ENCODE measurements at regions not wholly inside any gene's neighbourhood (a gene's known extent, or its start where the extent isn't known, plus 50 kb on each side); places are given as distances from the start of the nearest gene placed in this dataset.
"Not testable (repeated sequence)": the region's sequence is repeated elsewhere in the genome, so short reads cannot be mapped to it uniquely, and the experiment has no call there.

DNA sequence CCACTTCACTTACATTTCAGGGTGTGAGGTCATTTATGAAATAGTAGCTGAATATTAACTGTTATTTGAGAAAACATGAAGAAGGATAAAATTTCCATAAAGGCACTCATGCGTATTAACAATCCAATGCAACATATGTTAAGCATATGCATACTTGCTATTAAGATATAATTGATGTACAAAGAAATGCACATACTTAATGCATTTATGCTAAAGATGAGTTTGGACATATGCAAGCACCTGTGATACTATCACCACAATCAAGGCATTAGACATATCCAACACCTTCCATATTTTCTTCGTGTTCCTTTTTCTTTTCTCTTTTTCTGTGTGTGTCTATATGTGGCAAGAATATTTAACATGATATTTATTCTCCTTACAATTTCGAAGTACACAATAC, 464.8 kb upstream of the BRINP3 start:
- Histone ChIP-seq H3K4me1 (ENCODE audit: control insufficient read depth in 1 of 2, low read depth in 2 of 2) (no peaks in the 10 kb centered on the region), H3K9me3 (no peaks in the 10 kb centered on the region), H3K36me3 (no peaks in the 10 kb centered on the region), H3K27me3 (replicated peaks; ENCODE audit: insufficient read depth) (no peaks in the 10 kb centered on the region), H3K27ac (no peak overlapping the region), H3K4me3 (no peak overlapping the region)
- no peak for ATAC-seq (ENCODE audit: insufficient number of reproducible peaks, low FRiP score, low read depth)
- TF ChIP-seq, protein P1, sequence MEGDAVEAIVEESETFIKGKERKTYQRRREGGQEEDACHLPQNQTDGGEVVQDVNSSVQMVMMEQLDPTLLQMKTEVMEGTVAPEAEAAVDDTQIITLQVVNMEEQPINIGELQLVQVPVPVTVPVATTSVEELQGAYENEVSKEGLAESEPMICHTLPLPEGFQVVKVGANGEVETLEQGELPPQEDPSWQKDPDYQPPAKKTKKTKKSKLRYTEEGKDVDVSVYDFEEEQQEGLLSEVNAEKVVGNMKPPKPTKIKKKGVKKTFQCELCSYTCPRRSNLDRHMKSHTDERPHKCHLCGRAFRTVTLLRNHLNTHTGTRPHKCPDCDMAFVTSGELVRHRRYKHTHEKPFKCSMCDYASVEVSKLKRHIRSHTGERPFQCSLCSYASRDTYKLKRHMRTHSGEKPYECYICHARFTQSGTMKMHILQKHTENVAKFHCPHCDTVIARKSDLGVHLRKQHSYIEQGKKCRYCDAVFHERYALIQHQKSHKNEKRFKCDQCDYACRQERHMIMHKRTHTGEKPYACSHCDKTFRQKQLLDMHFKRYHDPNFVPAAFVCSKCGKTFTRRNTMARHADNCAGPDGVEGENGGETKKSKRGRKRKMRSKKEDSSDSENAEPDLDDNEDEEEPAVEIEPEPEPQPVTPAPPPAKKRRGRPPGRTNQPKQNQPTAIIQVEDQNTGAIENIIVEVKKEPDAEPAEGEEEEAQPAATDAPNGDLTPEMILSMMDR (IDR thresholded peaks at IDR 0.05), result no peak
- no peak for DNase-seq (ENCODE audit: low spot score)

DNA sequence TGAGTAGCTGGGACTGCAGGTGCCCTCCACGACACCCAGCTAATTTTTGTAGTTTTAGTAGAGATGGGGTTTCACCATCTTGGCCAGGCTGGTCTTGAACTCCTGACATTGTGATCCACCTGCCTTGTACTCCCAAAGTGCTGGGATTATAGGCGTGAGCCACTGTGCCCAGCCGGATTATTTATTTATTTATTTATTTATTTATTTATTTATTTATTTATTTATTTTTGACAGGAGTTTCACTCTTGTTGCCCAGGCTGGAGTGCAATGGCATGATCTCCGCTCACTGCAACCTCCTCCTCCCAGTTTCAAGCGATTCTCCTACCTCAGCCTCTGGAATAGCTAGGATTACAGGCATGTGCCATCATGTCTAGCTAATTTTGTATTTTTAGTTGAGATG, 466.1 kb upstream of the BRINP3 start:
- not testable (repeated sequence) for ATAC-seq (ENCODE audit: insufficient number of reproducible peaks, low FRiP score, low read depth); H3K27ac ChIP-seq

DNA sequence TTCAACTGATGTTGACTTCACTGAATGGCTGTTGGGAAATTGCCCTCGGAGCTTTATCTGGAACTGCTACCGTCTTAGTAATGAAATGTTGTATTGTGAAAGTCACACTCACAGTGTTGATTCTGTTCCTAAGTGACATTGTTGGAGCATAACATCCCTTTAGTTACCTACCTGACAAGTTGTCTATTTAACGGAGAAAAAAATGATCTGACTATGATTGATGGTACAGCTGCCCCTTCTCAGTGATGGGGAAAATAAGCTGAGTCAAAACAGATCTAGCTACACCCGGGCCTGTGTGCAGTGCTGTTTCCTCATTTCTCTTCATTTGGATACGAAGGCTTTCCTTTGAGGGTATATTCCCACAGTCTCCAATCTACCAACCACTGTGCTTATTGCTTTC, 472.3 kb upstream of the BRINP3 start:
- TF ChIP-seq, protein P1 (IDR thresholded peaks at IDR 0.05), result no peak
- Histone ChIP-seq H3K36me3 (no peaks in the 10 kb centered on the region), H3K4me3 (no peak overlapping the region), H3K27me3 (replicated peaks; ENCODE audit: insufficient read depth) (no peaks in the 10 kb centered on the region), H3K9me3 (no peaks in the 10 kb centered on the region), H3K27ac (no peak overlapping the region), H3K4me1 (ENCODE audit: control insufficient read depth in 1 of 2, low read depth in 2 of 2) (no peaks in the 10 kb centered on the region)
- DNase-seq (ENCODE audit: low spot score) (no peak), ATAC-seq (ENCODE audit: insufficient number of reproducible peaks, low FRiP score, low read depth) (no peak)

More for the DNA sequence above, 466.1 kb upstream of the BRINP3 start:
- not testable (repeated sequence) for H3K27me3 ChIP-seq (replicated peaks; ENCODE audit: insufficient read depth); H3K9me3 ChIP-seq; H3K4me1 ChIP-seq (ENCODE audit: control insufficient read depth in 1 of 2, low read depth in 2 of 2); H3K4me3 ChIP-seq; H3K36me3 ChIP-seq; DNase-seq (ENCODE audit: low spot score)

DNA sequence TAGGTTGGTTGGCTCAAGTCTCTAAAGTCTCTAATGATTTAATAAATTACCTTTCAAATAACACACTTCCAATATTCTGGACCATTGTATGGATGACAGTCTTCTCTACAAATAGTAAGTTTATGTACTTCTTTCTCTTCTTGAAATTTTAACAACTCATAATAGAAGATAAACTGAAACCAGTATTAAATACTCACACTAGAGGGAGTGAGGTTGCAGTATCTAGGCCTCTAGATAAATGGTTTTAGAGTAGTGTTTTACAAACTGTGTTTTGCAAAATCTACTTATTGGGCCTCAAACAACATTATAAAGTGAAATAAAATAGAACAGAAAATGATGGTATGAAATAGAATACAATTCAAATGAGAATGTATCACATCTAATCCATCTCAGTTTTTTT, 479.9 kb upstream of the BRINP3 start:
- H3K36me3 ChIP-seq, result no peaks in the 10 kb centered on the region
- H3K4me3 ChIP-seq, result no peak overlapping the region
- DNase-seq (ENCODE audit: low spot score), result no peak
- no peak overlapping the region for H3K27ac ChIP-seq
- TF ChIP-seq, protein P1 (IDR thresholded peaks at IDR 0.05), result no peak
- no peaks in the 10 kb centered on the region for H3K9me3 ChIP-seq
- no peaks in the 10 kb centered on the region for H3K27me3 ChIP-seq (replicated peaks; ENCODE audit: insufficient read depth)
- H3K4me1 ChIP-seq (ENCODE audit: control insufficient read depth in 1 of 2, low read depth in 2 of 2), result no peaks in the 10 kb centered on the region
- no peak for ATAC-seq (ENCODE audit: insufficient number of reproducible peaks, low FRiP score, low read depth)

DNA sequence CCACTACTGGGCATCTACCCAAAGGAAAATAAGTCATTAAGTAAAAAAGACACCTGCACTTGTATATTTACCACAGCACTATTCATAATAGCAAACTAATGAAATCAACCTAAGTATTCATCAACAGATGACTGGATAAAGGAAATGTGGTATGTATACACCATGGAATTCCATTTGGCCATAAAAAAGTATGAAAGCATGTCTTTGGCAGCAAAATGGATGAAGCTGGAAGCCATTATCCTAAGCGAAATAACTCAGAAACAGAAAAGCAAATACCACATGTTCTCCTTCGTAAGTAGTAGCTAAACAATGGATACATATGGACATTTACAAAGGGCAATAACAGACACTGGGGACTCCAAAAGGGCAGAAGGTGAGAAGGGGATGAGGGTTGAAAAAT, 485.7 kb upstream of the BRINP3 start:
- H3K4me3 ChIP-seq, result no peak overlapping the region
- H3K9me3 ChIP-seq, result no peaks in the 10 kb centered on the region
- H3K36me3 ChIP-seq, result no peaks in the 10 kb centered on the region
- TF ChIP-seq, protein P1 (IDR thresholded peaks at IDR 0.05), result no peak
- ATAC-seq (ENCODE audit: insufficient number of reproducible peaks, low FRiP score, low read depth) (no peak), DNase-seq (ENCODE audit: low spot score) (no peak)
- H3K27ac ChIP-seq, result no peak overlapping the region
- no peaks in the 10 kb centered on the region for H3K4me1 ChIP-seq (ENCODE audit: control insufficient read depth in 1 of 2, low read depth in 2 of 2)
- no peaks in the 10 kb centered on the region for H3K27me3 ChIP-seq (replicated peaks; ENCODE audit: insufficient read depth)

DNA sequence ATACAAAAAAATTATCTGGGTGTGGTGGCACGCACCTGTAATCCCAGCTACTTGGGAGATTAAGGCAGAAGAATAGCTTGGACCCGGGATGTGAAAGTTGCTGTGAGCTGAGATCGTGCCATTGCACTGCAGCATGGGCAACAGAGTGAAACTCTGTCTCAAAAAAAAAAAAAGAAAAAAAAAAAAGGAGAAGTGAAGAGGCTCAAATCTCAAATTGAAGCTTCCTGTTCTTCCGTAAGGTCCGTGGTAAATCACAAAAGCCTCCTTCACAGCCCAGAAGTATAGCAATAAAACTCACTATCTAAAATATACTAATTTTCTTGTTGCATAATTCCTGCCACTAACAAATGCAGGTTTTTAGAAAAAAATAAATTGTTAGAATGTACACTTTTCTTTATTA, 498.2 kb upstream of the BRINP3 start:
- no peaks in the 10 kb centered on the region for H3K27me3 ChIP-seq (replicated peaks; ENCODE audit: insufficient read depth)

More for the DNA sequence above, 498.2 kb upstream of the BRINP3 start:
- H3K36me3 ChIP-seq, result no peaks in the 10 kb centered on the region
- ATAC-seq (ENCODE audit: insufficient number of reproducible peaks, low FRiP score, low read depth) (no peak), DNase-seq (ENCODE audit: low spot score) (no peak)
- TF ChIP-seq, protein P1 (IDR thresholded peaks at IDR 0.05), result no peak
- no peaks in the 10 kb centered on the region for H3K4me1 ChIP-seq (ENCODE audit: control insufficient read depth in 1 of 2, low read depth in 2 of 2)
- no peaks in the 10 kb centered on the region for H3K9me3 ChIP-seq
- H3K27ac ChIP-seq, result no peak overlapping the region
- no peak overlapping the region for H3K4me3 ChIP-seq
